ELR (cell line): ENCODE measurements at regions not wholly inside any gene's neighbourhood (a gene's known extent, or its start where the extent isn't known, plus 50 kb on each side); places are given as distances from the start of the nearest gene placed in this dataset.
"Not testable (repeated sequence)": the region's sequence is repeated elsewhere in the genome, so short reads cannot be mapped to it uniquely, and the experiment has no call there.

Experiments
- DNase-seq: peaks from one replicate; pipeline ENCODE4 v3.0.0-alpha.2; 2015; ENCODE audit warnings: low read depth

DNA sequence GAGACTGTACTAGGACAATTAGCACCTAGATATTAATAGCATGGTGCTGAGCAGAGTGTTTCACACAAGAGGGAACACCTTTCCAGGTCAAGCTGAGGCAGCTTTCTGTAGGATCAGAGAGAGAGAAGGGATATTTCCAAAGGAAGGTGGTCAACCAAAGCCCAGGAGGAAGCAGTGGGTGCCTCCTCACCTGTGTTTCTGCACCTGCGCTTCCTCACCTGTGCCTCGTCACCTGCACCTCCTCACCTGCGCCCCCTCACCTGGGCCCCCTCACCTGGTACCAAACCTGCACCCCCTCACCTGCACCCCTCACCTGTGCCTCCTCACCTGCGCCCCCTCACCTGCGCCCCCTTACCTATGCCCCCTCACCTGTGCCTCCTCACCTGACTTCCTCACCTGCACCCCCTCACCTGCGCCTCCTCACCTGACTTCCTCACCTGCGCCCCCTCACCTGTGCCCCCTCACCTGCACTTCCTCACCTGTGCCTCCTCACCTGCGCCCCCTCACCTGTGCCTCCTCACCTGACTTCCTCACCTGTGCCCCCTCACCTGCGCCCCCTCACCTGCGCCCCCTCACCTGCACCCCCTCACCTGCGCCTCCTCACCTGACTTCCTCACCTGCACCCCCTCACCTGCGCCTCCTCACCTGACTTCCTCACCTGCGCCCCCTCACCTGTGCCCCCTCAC lies 67.9 kb downstream of the TTLL2 start:
- DNase-seq, result peak; percentile 1

GRCh38 chr6:167393731-167394130 lies 68.8 kb downstream of the TTLL2 start:
- DNase-seq, result no peak

DNA sequence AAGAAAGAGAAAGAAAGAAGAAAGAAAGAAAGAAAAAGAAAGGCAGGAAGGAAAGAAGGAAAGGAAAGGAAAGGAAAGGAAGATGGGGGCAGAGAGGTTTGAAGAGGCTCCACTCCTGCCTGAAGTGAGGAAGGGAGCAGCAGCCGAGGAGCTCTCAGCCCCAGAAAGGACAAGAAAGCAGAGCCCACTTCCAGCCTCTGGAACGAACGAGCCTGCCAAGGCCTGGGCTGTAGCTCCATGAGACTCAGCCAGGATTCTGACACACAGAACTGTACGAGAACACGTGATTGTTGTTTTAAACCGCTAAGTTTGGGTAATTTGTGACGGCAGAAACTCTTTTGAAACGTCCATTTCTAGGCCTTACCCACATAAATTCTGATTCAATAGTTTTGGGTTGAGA lies 69.5 kb downstream of the TTLL2 start:
- DNase-seq, result no peak

DNA sequence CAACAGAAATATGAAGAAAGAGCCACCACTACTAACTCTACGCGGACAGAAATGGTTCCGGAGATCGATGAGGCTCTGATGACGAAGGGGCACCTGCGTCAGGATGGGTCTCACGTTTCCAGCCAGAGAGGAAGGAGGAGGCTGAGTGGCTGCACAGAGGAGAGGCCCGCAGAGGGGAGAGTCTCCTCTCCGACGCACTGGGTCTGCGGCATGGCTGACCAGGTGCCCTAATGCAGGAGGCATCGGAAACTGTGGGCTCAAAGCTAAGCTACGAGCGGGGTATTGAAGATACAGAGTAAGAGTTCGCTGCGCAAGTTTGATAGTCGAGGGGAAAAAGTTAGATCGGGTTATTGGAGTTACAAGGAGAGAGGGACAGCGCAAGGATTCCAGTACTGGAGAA lies 69.9 kb downstream of the TTLL2 start:
- DNase-seq, result no peak

DNA sequence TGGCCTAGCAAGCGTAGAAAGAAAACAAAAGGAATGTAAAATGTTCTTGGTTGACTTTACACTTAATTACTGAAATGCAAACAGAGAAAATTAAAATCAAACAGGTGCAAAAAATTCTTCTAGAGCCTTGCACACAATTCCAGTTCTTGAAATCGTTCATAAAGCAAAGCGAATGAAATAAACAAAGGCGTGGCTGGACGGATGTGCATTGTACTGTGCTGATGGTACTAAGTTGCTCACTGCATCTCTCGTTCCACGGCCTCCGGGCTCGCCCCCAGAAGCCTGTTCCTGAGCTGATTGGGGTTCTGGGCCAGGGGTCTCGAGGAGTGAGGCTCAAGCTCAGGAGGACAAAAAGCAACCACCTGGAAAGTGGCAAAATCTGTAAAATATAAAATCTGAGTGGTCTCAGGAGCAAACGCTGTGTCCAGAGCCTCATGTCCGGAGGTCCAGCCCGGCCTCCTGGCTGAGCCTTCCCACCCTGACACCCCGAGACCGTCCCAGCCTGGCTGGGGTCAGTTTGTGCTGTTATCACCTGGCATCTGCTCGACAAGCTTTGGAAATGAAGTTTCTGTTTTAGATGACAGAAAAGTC lies 71.3 kb downstream of the TTLL2 start:
- DNase-seq, result no peak

- no peak for DNase-seq
Measured at GRCh38 chr6:167396659-167397490, 72.0 kb downstream of the TTLL2 start.

- DNase-seq, result no peak
Measured at GRCh38 chr6:167397712-167398111, 72.8 kb downstream of the TTLL2 start.

GRCh38 chr6:167398214-167399050 lies 73.5 kb downstream of the TTLL2 start:
- DNase-seq, result no peak

DNA sequence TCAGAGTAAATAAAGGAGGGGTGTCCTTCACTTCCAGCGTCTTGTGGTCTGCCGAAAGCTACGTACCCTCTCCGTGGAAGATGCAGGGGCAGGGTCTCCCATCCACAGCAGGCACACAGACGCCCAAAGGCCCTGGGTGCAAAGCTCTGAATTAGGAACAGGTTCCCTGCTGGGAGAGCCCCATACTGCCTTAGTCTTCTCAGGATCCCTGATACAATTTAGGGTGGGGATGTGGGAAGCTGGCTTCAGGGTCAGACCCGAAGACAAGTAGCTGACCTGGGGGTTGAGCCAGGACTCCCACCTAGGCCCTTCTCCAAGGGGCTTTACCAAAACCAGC lies 74.1 kb downstream of the TTLL2 start:
- no peak for DNase-seq

GRCh38 chr6:167399599-167399998 lies 74.7 kb downstream of the TTLL2 start:
- DNase-seq, result no peak

DNA sequence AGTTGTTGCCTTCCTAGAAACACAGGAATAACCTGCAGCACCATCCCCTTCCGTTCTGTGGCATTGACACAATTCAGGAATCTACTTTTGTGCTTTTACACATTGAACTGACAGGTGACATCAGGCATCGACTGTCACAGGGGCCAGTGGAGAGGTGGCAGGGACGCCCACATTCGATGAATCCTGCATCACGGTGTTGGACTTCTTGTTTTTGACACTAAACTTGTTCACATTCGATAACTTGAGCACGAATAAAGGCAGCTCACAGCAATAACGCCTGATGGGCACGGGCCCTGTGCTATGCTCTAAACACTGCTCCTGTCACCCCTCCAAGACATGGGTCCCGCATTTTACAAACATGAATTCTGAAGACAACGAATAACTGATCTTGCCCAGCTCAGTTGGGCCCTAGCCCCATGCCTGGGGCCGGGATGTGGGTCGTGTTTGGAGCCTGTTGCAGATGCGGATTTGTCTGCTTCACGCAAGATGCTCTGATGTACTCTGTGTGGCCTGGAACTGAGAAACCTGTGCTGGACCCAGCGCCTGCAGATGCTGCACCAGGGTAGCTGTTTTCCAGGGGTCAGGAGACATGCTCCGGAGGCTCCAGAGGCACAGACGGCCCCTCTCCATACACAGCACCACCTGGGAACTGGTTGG lies 75.7 kb downstream of the TTLL2 start:
- no peak for DNase-seq

- no peak for DNase-seq
Measured at GRCh38 chr6:167401525-167402194, 76.8 kb downstream of the TTLL2 start.

- DNase-seq, result no peak
Measured at GRCh38 chr6:167402195-167402686, 77.4 kb downstream of the TTLL2 start.

GRCh38 chr6:167403427-167403826 lies 78.5 kb downstream of the TTLL2 start:
- DNase-seq, result no peak

DNA sequence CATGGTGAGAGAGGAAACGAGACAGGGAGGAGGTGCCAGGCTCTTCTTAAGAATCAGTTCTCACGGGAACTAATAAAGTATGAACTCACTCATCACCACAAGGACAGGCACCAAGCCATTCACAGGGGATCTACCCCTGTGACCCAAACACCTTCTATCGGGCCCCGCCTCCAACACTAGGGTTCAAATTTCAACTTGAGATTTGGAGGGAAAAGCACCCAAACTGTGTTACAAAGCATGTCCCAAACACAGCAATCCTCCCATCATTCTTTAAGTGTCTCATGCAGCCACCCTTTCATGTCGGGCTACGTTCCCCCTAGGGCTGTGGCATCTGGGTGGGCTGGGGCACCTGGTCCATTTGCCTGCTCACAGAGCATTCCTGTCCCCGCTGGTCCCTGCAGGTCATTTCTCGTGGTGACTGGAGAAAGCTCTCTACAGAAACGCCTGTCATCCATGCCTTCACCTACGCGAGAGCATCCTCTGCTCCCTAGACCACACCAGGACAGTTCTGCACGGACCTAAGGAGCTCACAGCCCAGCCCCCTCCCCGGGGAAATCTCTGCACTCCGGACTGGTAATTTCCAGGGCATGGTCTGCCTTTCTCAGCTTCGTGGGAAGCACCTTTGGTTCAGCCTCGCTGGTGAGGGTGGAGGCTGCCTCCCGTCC lies 79.6 kb downstream of the TTLL2 start:
- no peak for DNase-seq

GRCh38 chr6:167405778-167406532 lies 81.1 kb downstream of the TTLL2 start:
- no peak for DNase-seq

GRCh38 chr6:167406533-167407238 lies 81.8 kb downstream of the TTLL2 start:
- not testable (repeated sequence) for DNase-seq

DNA sequence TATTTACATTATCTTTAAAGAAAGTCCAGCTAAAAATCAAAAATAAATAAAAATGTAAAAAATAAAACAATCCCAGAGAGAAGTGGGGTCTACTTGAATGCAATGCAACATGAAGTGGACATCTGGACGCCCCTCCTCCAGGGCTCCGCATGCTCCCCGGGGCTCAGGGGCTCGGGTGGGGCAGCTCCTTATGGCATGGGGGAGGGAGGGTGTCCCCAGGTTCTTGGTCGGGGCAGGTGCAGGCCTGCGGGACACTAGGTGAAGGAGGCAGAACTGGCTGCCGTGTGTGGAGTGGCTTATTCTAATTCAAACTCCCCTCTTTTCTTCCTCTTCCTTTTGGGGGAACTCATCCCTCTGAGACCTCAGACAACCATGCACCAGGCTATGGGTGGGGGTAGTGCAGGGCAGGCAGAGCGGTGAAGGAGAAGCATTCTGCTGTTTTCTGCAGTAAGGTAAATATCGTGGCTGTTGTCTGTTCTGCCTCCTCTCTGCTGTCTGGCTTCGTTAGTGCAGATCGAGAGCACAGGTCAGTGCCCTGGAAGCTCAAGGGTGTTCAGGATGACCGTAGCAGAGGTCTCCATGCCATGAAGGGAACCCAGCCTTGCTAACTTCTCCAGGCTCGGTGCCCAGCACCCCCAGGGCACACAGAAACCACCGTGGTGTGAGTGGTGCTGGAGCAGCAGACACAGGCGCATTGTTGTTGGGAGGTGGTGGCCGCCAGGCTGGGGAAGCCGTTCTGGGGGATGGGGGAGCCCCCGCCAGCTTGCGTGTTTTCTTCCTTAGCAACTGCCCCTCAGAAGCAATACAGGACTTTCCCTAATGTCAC lies 82.6 kb downstream of the TTLL2 start:
- no peak for DNase-seq
